ENCODE measurements at regions not wholly inside any gene's neighbourhood (a gene's known extent, or its start where the extent isn't known, plus 50 kb on each side); places are given as distances from the start of the nearest gene placed in this dataset.

- no peak for DNase-seq (ENCODE audit: low read depth, low spot score)
These were observed 173.2 kb upstream of the PRPS1L1 start for GRCh38 chr7:18200855-18201254.

- no peak for DNase-seq (ENCODE audit: low read depth, low spot score)
These were observed 173.7 kb upstream of the PRPS1L1 start for GRCh38 chr7:18201350-18201749.

- DNase-seq (ENCODE audit: low read depth, low spot score), result no peak
These were observed 174.8 kb upstream of the PRPS1L1 start for GRCh38 chr7:18202315-18203045.

- DNase-seq (ENCODE audit: low read depth, low spot score), result no peak
These were observed 178.7 kb upstream of the PRPS1L1 start for GRCh38 chr7:18206331-18206730.

- DNase-seq (ENCODE audit: low read depth, low spot score), result no peak
These were observed 181.3 kb upstream of the PRPS1L1 start for GRCh38 chr7:18208921-18209320.

- DNase-seq (ENCODE audit: low read depth, low spot score), result no peak
These were observed 182.7 kb upstream of the PRPS1L1 start for GRCh38 chr7:18210377-18210776.

- no peak for DNase-seq (ENCODE audit: low read depth, low spot score)
These were observed 183.1 kb upstream of the PRPS1L1 start for GRCh38 chr7:18210788-18211187.

- DNase-seq (ENCODE audit: low read depth, low spot score), result no peak
These were observed 184.7 kb upstream of the PRPS1L1 start for GRCh38 chr7:18212308-18212707.

- DNase-seq (ENCODE audit: low read depth, low spot score), result no peak
These were observed 185.1 kb upstream of the PRPS1L1 start for GRCh38 chr7:18212758-18213157.

- no peak for DNase-seq (ENCODE audit: low read depth, low spot score)
These were observed 186.0 kb upstream of the PRPS1L1 start for GRCh38 chr7:18213652-18214051.

- no peak for DNase-seq (ENCODE audit: low read depth, low spot score)
These were observed 188.6 kb upstream of the PRPS1L1 start for GRCh38 chr7:18216270-18216669.

GRCh38 chr7:18221377-18222293 lies 194.0 kb upstream of the PRPS1L1 start:
- DNase-seq (ENCODE audit: low read depth, low spot score), result no peak

- DNase-seq (ENCODE audit: low read depth, low spot score), result no peak
These were observed 195.0 kb upstream of the PRPS1L1 start for GRCh38 chr7:18222636-18223035.

- no peak for DNase-seq (ENCODE audit: low read depth, low spot score)
These were observed 196.5 kb upstream of the PRPS1L1 start for GRCh38 chr7:18224138-18224537.

GRCh38 chr7:18225067-18225466 lies 197.4 kb upstream of the PRPS1L1 start:
- DNase-seq (ENCODE audit: low read depth, low spot score), result no peak

- DNase-seq (ENCODE audit: low read depth, low spot score), result no peak
These were observed 199.0 kb upstream of the PRPS1L1 start for GRCh38 chr7:18226598-18226997.

- DNase-seq (ENCODE audit: low read depth, low spot score), result no peak
These were observed 201.0 kb upstream of the PRPS1L1 start for GRCh38 chr7:18228686-18229085.

GRCh38 chr7:18230271-18230670 lies 202.6 kb upstream of the PRPS1L1 start:
- DNase-seq (ENCODE audit: low read depth, low spot score), result no peak

GRCh38 chr7:18231854-18232253 lies 204.2 kb upstream of the PRPS1L1 start:
- DNase-seq (ENCODE audit: low read depth, low spot score), result no peak

- DNase-seq (ENCODE audit: low read depth, low spot score), result no peak
These were observed 206.9 kb upstream of the PRPS1L1 start for GRCh38 chr7:18234519-18234918.

- DNase-seq (ENCODE audit: low read depth, low spot score), result no peak
These were observed 208.2 kb upstream of the PRPS1L1 start for GRCh38 chr7:18235819-18236218.

- no peak for DNase-seq (ENCODE audit: low read depth, low spot score)
These were observed 211.6 kb upstream of the PRPS1L1 start for GRCh38 chr7:18239212-18239611.
